Hepatocyte (in vitro differentiated cells): ENCODE measurements at regions not wholly inside any gene's neighbourhood (a gene's known extent, or its start where the extent isn't known, plus 50 kb on each side); places are given as distances from the start of the nearest gene placed in this dataset.

Experiments used
- DNase-seq: peaks from one replicate; pipeline ENCODE4 v3.0.0-alpha.2; 2016; ENCODE audit warnings: low spot score
- H2AFZ ChIP-seq: fragments of 200-600 bp; sonication (generic); 2 replicates; pipeline ENCODE4 v1.6.0; 2016; ENCODE audit warnings: antibody characterized with exemption, mild to moderate bottlenecking
- H3K27ac ChIP-seq: fragments of 200-600 bp; sonication (generic); 2 replicates; pipeline ENCODE4 v1.5.1; 2016; ENCODE audit warnings: mild to moderate bottlenecking
- H3K27me3 ChIP-seq: fragments of 200-600 bp; sonication (generic); 2 replicates; pipeline ENCODE4 v1.6.1; 2016
- H3K36me3 ChIP-seq: fragments of 200-600 bp; sonication (generic); replicated peaks from 2 replicates; pipeline ENCODE4 v1.5.1; 2016; ENCODE audit warnings: low read depth; ENCODE audit not compliant: insufficient read depth
- H3K4me1 ChIP-seq: fragments of 200-600 bp; sonication (generic); 2 replicates; pipeline ENCODE4 v1.5.1; 2016; ENCODE audit warnings: mild to moderate bottlenecking, moderate library complexity; ENCODE audit not compliant: insufficient read depth
- H3K4me2 ChIP-seq: fragments of 200-600 bp; sonication (generic); 2 replicates; pipeline ENCODE4 v1.6.0; 2016
- H3K4me3 ChIP-seq: fragments of 200-600 bp; sonication (generic); 2 replicates; pipeline ENCODE4 v1.5.1; 2016; ENCODE audit warnings: mild to moderate bottlenecking
- H3K79me2 ChIP-seq: fragments of 200-600 bp; sonication (generic); 2 replicates; pipeline ENCODE4 v1.6.0; 2017; ENCODE audit warnings: mild to moderate bottlenecking
- H3K9me2 ChIP-seq: fragments of 200-600 bp; sonication (generic); replicated peaks from 2 replicates; pipeline ENCODE4 v1.6.0; 2017; ENCODE audit warnings: mild to moderate bottlenecking; ENCODE audit not compliant: insufficient read depth
- H3K9me3 ChIP-seq: fragments of 200-600 bp; sonication (generic); 2 replicates; pipeline ENCODE4 v1.5.1; 2016; ENCODE audit warnings: low read depth, mild to moderate bottlenecking
- H4K20me1 ChIP-seq: fragments of 200-600 bp; sonication (generic); 2 replicates; pipeline ENCODE4 v1.6.0; 2016; ENCODE audit warnings: mild to moderate bottlenecking; ENCODE audit not compliant: insufficient read depth, poor library complexity, severe bottlenecking
- EZH2 ChIP-seq: fragments of 200-600 bp; sonication (generic); IDR thresholded peaks from 2 replicates; pipeline ENCODE4 v1.6.1; 2016; ENCODE audit warnings: antibody characterized with exemption, mild to moderate bottlenecking, borderline replicate concordance
- EZH2phosphoT487 ChIP-seq: fragments of 200-600 bp; sonication (generic); IDR thresholded peaks from one replicate; pipeline ENCODE4 v1.6.1; 2018; ENCODE audit warnings: antibody characterized with exemption, mild to moderate bottlenecking, low read depth, moderate library complexity; ENCODE audit not compliant: unreplicated experiment, severe bottlenecking
- WGBS: methylation state at CpG from one replicate; pipeline ENCODE4 v1.1.6; 2016; ENCODE audit warnings: low lambda C conversion rate; ENCODE audit errors: missing lambda C conversion rate; 5-methylcytosine and 5-hydroxymethylcytosine counted together
- TF ChIP-seq, protein P1 (sequence below): fragments of 200-600 bp; sonication (generic); IDR thresholded peaks from 2 replicates; pipeline ENCODE4 v1.5.1; 2016; ENCODE audit warnings: antibody characterized with exemption, mild to moderate bottlenecking; ENCODE audit not compliant: poor library complexity

GRCh38 chr4:171448358-171448757, 364.8 kb upstream of the GALNTL6 start:
- no peaks in the 10 kb centered on the region for H3K36me3 ChIP-seq
- H3K4me3 ChIP-seq, result no peak overlapping the region
- no peaks in the 10 kb centered on the region for H3K9me3 ChIP-seq
- no peak overlapping the region for H3K4me2 ChIP-seq
- H3K27me3 ChIP-seq, result no peaks in the 10 kb centered on the region
- no peaks in the 10 kb centered on the region for H4K20me1 ChIP-seq
- H3K27ac ChIP-seq, result no peak overlapping the region
- no peaks in the 10 kb centered on the region for H3K9me2 ChIP-seq
- no peaks in the 10 kb centered on the region for H3K79me2 ChIP-seq
- no peak for TF ChIP-seq EZH2
- no peak for TF ChIP-seq EZH2phosphoT487
- TF ChIP-seq, protein P1, sequence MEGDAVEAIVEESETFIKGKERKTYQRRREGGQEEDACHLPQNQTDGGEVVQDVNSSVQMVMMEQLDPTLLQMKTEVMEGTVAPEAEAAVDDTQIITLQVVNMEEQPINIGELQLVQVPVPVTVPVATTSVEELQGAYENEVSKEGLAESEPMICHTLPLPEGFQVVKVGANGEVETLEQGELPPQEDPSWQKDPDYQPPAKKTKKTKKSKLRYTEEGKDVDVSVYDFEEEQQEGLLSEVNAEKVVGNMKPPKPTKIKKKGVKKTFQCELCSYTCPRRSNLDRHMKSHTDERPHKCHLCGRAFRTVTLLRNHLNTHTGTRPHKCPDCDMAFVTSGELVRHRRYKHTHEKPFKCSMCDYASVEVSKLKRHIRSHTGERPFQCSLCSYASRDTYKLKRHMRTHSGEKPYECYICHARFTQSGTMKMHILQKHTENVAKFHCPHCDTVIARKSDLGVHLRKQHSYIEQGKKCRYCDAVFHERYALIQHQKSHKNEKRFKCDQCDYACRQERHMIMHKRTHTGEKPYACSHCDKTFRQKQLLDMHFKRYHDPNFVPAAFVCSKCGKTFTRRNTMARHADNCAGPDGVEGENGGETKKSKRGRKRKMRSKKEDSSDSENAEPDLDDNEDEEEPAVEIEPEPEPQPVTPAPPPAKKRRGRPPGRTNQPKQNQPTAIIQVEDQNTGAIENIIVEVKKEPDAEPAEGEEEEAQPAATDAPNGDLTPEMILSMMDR, result no peak
- H3K4me1 ChIP-seq, result no peaks in the 10 kb centered on the region
- WGBS, result 66% methylated on average over 2 of the region's 2 CpGs
- DNase-seq, result no peak
- no peak overlapping the region for H2AFZ ChIP-seq

DNA sequence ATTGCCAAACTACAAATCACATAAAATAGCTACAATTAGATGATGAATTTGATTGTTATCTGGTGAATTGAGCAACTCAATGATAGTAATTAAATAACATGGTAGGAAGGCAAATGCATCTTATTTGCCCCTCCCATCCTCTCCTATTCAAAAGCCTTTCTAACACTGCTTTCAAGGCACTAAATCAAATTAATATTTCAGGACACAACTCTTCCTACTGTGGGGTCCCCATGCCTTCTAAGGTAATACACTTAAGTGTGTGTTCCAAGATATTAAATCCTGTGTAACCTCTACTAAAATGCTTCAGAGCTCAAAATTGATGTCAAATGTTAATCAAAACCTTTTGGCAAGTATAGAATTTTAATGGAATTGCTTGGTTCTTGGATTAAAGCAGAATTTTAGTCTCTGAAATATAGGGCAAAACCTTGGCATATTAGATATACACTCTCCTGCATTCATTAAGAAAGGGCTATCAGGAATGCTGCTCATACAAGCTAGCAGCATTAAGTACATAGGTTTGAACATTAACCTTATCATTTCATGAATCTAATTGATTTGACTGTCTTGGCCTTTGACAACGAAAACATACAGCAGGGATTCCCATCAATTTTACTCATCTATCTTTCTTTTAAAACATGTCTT, 371.8 kb upstream of the GALNTL6 start:
- no peaks in the 10 kb centered on the region for H4K20me1 ChIP-seq
- H3K4me3 ChIP-seq, result no peak overlapping the region
- H3K27me3 ChIP-seq, result no peaks in the 10 kb centered on the region
- no peaks in the 10 kb centered on the region for H3K9me2 ChIP-seq
- H3K4me1 ChIP-seq, result no peaks in the 10 kb centered on the region
- DNase-seq, result no peak
- WGBS, result 68% methylated on average over 1 of the region's 1 CpG
- H3K27ac ChIP-seq, result no peak overlapping the region
- H3K36me3 ChIP-seq, result no peaks in the 10 kb centered on the region
- no peak overlapping the region for H3K4me2 ChIP-seq
- no peaks in the 10 kb centered on the region for H3K9me3 ChIP-seq
- H3K79me2 ChIP-seq, result no peaks in the 10 kb centered on the region
- TF ChIP-seq EZH2phosphoT487 (no peak), EZH2 (no peak)
- TF ChIP-seq, protein P1, result no peak
- no peak overlapping the region for H2AFZ ChIP-seq

- Histone ChIP-seq H2AFZ (no peak overlapping the region), H3K27ac (no peak overlapping the region), H3K4me1 (no peaks in the 10 kb centered on the region), H3K4me3 (no peak overlapping the region), H3K9me2 (no peaks in the 10 kb centered on the region), H3K27me3 (no peaks in the 10 kb centered on the region), H3K4me2 (no peak overlapping the region), H4K20me1 (no peaks in the 10 kb centered on the region), H3K9me3 (no peaks in the 10 kb centered on the region), H3K36me3 (no peaks in the 10 kb centered on the region), H3K79me2 (no peaks in the 10 kb centered on the region)
- no peak for DNase-seq
- no peak for TF ChIP-seq EZH2phosphoT487
These were observed 379.5 kb upstream of the GALNTL6 start for GRCh38 chr4:171433674-171434073.

GRCh38 chr4:171432536-171432935, 380.7 kb upstream of the GALNTL6 start:
- no peak overlapping the region for H3K4me3 ChIP-seq
- H2AFZ ChIP-seq, result no peak overlapping the region
- H4K20me1 ChIP-seq, result no peaks in the 10 kb centered on the region
- TF ChIP-seq EZH2phosphoT487 (no peak), EZH2 (no peak)
- TF ChIP-seq, protein P1, result no peak
- H3K36me3 ChIP-seq, result no peaks in the 10 kb centered on the region
- no peak overlapping the region for H3K4me2 ChIP-seq
- H3K27ac ChIP-seq, result no peak overlapping the region
- H3K4me1 ChIP-seq, result no peaks in the 10 kb centered on the region
- H3K27me3 ChIP-seq, result no peaks in the 10 kb centered on the region
- DNase-seq, result no peak
- no peaks in the 10 kb centered on the region for H3K9me2 ChIP-seq
- H3K79me2 ChIP-seq, result no peaks in the 10 kb centered on the region
- H3K9me3 ChIP-seq, result no peaks in the 10 kb centered on the region
